Inferior parietal cortex (tissue), 1 donor: ENCODE measurements at regions not wholly inside any gene's neighbourhood (a gene's known extent, or its start where the extent isn't known, plus 50 kb on each side); places are given as distances from the start of the nearest gene placed in this dataset.
"Not testable (repeated sequence)": the region's sequence is repeated elsewhere in the genome, so short reads cannot be mapped to it uniquely, and the experiment has no call there.

Experiments
- DNase-seq: peaks from one replicate; pipeline ENCODE4 v3.0.0-alpha.2; 2016; ENCODE audit errors: extremely low spot score

DNA sequence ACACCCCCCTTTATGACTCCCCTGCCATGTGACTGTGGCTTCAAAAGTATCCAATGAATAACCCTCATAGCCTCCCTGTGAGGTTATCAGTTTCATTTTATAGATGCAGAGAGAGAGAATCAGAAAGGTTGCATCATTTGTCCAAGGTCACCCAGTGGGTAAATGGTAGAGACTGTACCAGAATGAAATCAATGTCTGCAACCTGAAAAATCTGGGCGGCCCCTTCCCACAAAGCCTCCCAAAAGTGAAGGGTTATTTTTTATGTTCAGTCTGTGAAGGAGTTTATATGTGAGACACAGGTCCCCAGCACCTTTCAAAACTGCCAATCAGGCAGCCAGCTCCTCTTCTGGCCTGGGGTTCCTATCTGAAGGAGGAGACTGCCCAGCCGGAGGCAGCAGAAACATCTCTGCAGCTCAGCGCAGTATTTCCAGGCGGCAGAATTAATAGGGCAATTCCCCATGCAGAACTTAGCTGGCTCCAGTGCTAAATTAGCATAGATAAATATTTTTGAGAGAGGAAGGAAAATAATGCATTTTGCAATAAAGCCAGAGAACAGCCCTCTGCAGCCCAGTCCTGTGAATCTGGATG, 130.8 kb upstream of the PRR20G start:
- DNase-seq = no peak

DNA sequence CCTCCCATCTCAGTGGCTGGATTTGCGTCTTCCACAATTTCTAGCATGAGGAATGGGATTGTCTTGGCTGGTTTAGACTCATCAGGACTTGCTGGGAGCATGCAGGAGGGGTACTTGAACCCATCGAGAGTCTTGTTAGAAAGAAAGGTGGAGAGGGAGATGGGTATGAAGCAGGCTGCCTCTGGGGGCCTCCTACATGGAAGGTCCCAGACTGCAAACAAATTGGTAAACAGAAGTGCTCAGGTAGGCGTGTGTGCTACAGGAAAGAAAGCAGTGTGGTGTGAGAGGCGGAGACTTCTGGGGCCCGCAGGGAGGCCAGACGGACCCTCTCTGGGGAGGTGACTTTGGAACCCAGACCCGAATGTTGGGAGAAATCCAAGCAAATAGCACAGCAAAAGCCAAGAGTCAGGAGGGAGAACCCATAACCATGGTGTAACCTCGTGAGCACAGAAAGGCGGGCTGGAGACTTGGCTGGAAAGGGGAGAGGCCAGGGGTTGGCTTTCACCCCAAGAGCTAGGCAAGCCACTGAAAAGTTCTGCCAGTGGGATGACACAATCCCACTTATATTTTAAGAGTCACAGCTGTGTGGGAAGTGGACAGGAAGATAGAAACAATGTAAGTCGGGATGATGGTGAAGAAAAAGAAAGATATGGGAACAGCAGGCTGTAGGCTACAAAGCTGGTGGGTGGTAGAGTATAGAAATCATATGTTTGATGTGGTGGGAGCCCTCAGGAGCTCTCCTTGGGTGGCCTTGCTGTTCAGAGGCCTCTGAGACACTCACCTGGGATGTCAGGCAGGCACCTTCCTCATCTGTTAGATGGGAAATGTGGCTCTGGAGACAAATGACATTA, 130.1 kb upstream of the PRR20G start:
- no peak for DNase-seq

DNA sequence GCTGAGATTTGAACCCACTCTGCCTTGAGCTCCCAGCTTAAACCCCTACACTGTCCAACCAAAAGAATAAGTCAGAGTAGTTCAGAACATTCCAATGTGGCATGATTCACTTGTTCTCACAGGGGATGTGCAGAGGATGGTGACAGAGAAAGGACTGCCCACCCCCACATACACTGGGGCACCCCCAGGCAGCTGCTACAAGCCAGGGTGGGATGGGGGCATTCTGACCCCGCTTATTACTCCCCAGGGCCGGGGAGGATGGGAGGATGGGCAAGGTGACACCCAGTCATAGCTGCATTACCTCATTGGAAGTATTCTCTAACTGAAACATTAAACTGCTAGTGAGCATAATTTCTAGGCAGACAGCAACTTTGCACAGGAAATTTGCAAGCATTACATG, 126.0 kb upstream of the PRR20G start:
- no peak for DNase-seq

DNA sequence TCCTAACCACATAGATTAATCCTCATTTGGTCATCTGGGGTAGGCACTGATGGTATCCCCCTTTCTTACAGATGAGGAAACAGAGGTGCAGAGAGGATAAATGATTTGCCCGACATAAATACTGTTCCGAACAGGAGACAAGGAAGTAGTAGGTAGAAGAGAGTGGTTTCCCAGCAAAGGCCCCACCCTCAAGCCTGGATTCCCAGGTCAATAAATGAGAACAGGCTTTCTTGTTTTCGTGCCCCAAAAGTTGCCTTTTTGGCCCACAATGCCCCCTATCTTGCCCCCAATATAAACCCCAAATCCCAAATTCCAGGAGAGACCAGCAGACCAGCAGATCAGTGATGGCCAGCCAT, 125.5 kb upstream of the PRR20G start:
- DNase-seq = no peak

DNA sequence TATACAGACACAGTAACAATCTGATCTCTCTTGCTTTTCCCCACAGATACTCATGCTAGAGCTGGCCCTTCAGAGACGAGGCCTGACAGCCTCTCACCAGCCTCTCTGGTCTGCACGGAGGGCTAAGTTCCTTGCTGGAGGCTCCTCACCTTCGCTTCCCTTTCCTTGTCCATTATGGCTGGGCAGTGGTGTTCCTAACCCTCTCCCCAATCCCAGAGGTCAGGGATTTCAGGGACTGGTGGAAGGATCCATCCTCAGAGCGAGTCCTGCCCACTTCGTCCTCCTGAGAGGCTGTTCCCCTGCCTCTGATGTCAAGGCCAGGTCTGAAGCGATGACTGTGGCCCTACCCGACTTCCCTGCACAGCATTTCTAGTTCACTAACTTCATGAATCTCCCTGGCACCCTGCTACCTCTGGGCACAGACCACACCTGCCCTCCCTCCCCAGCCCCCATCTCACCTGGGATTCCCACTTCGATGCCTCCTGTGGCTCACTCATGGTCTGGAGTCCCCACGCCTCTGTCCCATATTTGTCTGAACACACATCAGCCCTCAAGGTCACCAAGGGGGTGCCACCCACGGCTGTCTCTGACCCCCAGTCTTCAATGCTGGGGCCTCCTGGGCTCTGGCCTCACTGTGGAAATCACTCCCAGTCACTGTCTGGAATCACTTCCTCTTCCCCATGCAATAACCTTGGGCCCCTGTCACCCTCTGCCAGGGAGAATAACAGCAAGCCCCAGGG, 124.9 kb upstream of the PRR20G start:
- DNase-seq = no peak

DNA sequence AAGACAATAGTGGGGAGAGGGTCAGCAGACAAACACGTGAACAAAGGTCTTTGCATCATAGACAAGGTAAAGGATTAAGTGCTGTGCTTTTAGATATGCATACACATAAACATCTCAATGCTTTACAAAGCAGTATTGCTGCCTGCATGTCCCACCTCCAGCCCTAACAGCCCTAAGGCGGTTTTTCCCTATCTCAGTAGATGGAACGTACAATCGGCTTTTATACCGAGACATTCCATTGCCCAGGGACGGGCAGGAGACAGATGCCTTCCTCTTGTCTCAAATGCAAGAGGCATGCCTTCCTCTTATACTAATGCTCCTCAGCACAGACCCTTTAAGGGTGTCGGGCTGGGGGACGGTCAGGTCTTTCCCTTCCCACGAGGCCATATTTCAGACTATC, 124.0 kb upstream of the PRR20G start:
- not testable (repeated sequence) for DNase-seq

DNA sequence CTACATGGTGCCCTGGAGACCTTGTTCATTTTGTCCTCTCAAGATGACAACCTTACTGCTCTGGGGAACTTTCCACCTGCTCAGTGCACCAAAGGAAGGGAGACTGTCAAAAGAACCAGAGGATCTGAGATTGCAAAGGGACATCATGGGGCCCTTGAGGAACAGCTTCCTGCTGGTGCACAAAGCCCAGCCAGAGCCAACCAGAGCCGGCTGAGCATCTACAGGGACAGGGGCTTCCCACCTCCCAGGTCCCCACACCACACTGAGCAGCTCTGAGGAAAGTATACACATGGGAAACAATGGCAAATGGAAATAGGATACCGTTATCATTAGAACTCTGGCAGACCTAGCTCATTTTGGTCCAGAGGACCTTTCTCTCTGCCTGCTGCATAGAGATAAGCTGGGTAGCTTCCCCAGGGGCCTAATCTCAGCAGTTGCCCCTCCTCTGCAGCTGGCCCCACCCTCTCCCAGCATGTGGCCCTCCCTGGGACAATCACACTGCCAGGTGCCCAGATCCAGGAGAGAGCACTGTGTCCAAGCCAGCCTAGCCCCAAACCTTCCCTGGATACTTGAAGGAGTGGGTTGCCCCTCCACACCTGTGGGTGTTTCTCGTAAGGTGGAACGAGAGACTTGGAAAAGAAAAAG, 123.4 kb upstream of the PRR20G start:
- DNase-seq = no peak

DNA sequence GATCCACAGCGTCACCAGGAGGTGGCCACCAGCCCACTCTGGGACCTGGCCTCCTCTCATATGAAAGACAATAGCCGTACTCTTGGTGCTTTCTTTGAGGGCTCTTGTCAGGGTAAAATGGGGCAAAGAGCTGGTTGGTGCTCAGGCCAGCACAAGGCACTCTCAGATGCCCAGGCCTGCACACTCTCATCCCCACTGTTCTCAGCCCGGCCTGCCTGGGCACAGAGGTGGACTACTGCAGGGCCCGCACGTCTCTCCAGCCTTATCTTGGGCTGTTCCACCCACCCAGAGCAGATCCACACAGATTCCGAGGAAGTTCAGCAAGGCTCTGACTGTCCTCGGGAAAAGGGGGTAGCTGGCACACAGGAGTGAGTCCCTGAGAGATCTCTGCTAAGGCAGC, 122.8 kb upstream of the PRR20G start:
- no peak for DNase-seq

DNA sequence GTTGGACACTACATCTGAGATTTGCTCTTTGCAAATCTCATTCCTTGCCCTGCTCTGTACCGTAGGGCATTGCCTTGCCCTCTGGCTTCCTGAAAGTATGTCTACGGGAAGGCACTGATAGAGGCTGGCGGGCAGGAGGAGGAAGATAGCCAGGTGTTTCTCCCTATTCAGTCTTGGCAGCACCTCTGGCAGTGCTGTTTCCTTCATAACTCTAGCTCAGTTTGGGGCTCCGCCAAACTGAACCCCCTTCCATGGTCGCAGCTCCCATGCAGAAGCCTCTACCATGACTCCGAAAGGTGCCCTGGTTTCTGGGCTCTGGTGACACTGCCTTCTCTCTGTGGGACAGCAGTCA, 122.3 kb upstream of the PRR20G start:
- DNase-seq = no peak

DNA sequence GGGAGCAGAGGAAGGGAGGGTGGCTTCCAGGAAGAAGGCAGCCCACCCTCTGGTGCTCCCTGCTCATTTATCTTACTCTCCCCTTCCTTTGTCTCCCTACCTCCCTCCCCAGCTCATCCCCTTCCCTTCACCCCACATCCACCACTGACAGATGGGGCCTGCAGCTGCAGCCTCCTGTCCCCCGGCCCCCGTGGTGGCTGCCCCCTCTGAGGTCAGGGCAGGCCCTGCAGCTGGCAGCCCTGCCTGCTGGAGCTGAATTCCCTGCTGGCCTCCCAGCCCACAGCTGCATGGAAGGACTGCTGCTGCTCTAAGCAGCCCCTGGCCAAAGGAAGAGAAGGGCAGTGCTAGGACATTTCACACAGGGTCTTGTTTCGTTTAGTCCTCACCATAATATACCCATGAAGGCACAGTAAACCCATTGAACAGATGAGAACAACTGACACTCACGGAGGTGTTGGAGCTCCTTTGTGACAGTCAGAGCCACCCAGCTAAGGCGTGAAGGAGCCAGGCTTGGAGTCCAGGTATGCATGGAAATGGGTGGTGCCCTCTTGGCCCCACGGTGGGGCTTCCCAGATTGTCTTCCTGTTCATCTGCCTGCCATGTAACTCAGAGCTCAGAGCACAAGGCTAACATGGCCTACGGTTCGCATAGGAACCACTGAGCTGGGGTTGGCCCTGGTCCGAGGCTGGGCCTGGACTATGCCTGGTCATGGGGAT, 121.7 kb upstream of the PRR20G start:
- DNase-seq = no peak

DNA sequence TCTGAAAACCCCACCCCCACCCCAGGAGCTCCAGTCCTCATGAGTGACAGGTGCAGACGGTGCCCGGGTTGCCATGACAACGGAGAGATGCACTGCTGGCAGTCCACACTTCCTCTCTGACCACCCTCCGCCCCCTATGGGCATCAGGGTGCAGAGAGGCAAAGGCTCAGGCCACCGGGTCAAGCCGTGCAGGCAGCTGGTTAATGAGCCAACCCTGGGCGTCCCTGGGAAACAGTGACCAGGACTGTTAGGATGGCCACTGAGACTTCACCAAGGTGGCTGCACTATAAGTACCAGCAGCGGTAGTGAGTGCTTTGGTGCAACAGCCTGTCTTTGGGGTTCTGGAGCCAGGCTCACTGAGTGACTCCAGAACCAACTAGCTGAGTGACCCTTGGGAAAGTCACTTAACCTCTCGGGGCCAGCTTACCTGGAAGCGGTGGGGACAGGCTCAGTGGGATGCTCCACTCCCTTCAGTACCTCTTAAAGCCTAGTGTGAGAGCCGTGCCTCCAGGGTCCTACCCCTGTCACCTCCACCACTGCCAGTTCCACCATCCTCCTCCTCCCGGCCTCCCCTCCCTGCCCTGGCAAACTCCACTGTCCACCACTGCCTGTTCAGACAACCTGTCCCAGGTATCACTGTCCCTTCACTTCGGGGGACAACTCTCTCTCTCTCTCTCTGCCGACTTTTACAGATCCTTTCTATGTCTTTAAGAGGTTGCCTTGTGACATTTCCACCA, 121.0 kb upstream of the PRR20G start:
- DNase-seq = no peak

DNA sequence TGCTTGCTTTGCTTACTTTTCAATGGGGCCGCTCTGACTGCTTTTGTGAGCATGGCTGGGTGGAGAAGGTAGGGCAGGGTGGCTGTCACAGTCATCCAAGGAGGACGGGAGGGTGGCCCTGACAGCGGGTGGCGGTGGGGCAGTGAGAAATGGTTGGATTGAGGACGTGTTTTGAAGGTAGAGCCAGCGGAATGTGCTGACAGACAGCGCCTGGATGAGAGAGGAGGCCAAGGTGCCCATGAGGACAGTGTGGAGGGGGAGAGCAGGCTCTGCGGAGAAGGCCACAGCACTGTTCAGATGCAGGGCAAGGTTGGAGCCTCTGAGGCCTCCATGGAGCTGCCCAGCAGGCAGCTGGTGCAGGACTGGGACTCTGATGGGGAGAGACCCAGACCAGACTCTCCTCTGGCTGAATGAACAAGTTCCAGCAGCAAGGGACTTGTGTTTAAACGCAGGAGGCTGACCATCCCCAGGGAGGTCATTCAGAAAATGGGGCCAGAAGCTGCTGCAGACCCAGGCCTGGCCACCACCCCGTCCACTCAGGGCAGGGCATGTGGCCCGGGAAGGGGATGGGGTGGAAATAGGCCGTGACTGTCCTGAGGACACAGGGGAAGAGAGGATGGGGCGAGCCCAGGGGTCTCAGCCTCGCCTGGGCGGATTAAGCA, 120.3 kb upstream of the PRR20G start:
- no peak for DNase-seq

DNA sequence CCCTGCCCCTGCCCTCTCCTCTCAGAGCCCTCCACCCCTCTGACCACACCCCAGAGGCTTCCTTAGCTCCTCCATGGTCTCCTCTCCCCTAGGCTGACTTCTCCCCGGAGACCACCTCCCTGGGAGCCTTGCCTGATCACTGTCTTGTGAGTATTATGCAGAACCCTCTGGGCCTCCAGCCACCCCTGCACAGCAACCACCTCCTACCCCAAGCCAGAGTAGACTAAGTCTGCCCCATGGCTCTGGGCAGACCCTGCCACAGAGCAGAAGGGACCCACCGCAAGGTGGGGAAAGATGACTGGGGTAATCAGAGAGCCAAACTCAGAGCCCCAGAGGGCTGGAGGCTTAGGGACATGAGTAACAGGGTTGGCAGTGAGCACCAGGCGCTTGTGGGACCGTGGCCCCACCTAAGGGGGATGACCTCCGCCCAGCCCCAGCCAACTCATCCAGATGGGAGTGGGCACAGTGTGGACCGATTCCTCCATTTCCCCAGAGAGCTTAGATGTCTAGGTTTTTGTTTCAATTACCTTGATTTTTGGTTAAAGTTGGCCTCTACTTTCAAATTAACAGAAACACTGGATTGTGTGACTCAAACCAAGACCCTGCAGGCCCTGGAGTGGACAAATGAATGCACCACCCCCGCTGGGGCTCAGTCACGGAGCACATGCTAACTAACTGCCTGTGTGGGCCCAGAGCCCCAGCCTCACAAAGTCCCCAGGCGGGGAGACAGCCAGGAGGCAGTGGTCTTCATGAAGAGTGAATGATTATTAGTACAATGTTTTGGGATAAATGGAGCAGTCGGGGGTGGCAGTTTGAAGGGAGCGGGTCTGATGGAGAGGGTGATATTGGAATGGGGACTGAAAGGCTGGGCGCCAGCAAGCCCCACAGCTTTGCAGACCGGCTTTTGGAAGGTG, 119.4 kb upstream of the PRR20G start:
- no peak for DNase-seq

DNA sequence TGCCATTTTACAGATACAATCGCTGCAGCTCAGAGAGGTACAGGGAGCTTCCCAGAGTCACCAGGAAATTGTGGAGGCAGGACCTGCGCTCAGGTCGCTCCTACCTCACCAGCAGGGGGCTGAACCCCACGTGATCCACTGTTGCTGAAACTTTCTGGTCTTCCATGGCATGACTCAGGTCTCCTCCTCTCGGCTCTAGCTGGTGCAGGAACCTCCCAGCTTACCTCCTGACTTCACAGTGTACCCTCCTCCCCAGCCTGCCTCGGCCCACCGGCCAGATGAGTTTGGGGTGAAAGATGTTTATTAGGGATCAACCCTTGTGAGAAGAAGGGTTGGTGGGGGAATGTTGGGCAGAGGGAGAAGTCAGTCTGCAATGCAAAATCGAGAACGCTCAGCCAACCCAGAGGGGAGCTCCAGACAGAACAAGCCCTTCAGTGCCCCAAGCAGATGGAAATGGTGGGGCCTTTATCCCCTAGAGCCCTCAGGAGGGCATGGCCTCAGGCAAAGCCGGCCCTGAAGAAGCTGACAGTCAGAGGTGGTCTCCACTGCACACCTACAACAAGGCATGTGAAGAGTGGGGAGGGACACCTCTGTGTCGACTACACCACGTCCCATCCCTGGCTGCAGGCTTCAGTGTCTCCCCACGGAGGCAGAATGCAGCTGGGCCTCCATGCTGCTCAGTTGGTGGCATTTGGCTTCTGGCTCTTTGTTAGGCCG, 118.6 kb upstream of the PRR20G start:
- DNase-seq = no peak

DNA sequence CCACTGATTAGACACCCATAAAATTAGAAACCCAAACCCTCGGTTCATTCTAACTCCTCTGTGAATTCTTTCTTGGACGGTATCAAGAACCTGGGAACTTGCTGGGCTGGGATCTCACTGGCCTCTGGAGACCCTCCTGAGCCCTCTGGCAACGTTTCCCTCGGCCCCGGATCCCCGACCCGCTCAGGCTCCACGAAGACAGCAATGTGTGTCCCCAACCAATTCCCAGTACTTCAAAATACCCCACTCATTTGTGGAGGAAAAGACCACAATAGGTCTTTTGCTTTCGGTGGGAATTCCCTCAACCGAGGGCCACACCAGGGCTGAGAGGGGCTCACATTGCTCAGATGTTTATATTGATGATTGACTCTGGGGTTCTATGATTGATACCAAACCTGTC, 117.9 kb upstream of the PRR20G start:
- DNase-seq = no peak

DNA sequence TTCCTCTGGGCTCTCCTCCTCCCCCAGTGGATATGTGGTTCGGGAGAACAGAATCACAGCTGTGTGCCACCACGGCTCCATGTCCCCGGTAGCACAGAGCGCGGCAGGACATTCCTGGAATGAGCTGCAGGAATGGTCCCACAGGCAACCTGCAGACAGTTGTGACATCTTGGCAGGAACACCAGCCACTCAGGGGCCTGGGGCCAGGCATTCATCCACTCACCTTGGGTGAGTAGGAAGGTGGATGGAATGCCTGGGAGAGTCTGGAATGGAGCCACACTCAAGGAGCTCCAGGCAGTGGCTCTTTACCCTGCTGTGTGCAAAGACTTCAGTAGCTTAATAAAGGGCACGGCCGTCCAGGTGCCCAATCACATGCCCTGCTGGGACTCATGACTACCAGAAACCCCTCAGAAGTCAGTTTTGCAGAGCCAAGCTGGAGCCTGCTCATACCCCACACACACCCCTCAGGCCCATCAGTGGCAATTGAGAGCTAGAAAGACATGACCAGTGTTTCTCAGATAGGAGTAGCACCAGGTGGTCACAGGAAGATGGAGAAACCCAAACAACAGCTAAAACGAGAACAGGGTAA, 117.3 kb upstream of the PRR20G start:
- DNase-seq = no peak

DNA sequence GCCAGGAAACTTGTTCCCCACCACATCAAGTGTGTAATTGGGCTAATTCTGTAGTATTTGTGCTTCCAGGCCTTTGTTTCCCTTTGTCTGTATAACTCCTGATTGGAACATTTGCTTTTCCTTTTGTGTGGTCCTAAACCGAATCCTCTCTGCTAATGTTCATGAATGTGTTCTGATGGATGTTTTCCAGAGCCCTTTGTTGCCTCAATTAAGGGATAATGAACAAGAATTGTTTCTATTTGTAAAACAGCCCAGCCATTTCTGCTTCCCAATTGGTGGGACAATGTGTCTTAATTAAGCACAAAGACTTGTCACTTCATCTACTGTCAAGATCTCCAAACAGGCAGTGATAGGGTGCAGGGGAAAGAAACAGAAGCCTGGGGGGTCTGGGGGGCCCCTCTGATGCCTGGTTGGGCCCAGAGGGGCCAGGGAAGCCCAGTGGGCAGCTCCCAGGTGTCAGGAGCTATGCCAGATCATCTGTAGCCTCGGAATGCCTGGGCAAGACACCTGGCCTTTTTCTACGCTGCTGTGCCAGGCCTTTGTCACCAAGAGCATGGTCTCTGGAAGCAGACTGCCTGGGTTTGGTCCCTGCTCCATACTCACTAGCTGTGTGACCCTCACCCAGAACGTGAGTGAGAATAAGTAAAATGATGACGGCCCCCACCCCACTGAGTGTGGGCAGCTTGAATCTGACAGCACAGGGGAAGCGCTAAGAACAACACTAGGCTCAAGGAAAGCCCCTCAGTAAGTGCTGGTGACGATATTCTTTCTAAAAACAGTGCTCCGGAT, 116.6 kb upstream of the PRR20G start:
- no peak for DNase-seq

DNA sequence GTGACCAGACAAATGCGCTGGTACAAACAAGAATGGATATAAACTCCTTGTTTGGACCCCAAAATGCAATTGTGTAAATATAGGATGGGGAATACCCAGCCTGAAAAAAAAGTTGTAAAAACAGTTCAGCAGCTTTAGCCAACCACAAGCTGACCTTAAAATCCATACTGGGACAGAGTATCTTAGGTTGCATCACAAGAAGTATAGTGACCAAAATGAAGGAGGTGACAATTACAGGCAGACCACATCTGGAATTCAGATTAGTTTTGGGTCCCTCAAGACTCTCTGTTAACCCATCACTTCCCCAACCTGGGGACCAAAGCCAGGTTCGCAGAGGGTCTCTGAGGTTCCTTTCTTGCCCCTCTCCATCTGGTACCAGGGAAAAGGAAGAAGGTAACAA, 115.9 kb upstream of the PRR20G start:
- DNase-seq = no peak
